ENCODE measurements at regions not wholly inside any gene's neighbourhood (a gene's known extent, or its start where the extent isn't known, plus 50 kb on each side); places are given as distances from the start of the nearest gene placed in this dataset.
"Not testable (repeated sequence)": the region's sequence is repeated elsewhere in the genome, so short reads cannot be mapped to it uniquely, and the experiment has no call there.

- no peaks in the 10 kb centered on the region for H4K20me1 ChIP-seq (ENCODE audit: insufficient read depth, low read length, poor library complexity, severe bottlenecking)
- H3K4me3 ChIP-seq (ENCODE audit: low read length, poor library complexity, severe bottlenecking): no peak overlapping the region
- H3K9me2 ChIP-seq (replicated peaks; ENCODE audit: low read depth, low read length): no peaks in the 10 kb centered on the region
- H3K27me3 ChIP-seq (ENCODE audit: insufficient read depth, low read length, poor library complexity, severe bottlenecking): no peaks in the 10 kb centered on the region
- no peaks in the 10 kb centered on the region for H3K79me2 ChIP-seq (ENCODE audit: insufficient read depth, low read length)
- no peaks in the 10 kb centered on the region for H3K9me3 ChIP-seq (ENCODE audit: insufficient read depth, low read depth, low read length)
- TF ChIP-seq EZH2phosphoT487 (IDR thresholded peaks at IDR 0.05; ENCODE audit: borderline replicate concordance) (no peak), CTCF (conservative IDR thresholded peaks at IDR 0.05; ENCODE audit: low read length) (no peak)
- H3K36me3 ChIP-seq (ENCODE audit: insufficient read depth, low read length): no peaks in the 10 kb centered on the region
- H3F3A ChIP-seq (ENCODE audit: low read depth): no peaks in the 10 kb centered on the region
- H3K4me2 ChIP-seq (ENCODE audit: low read depth, low read length, poor library complexity, severe bottlenecking): no peak overlapping the region
- no peak overlapping the region for H2AFZ ChIP-seq (ENCODE audit: low read length)
- no peak overlapping the region for H3K9ac ChIP-seq (ENCODE audit: low read depth, low read length, poor library complexity, severe bottlenecking)
- H3K4me1 ChIP-seq (ENCODE audit: insufficient read depth, low read length, poor library complexity, severe bottlenecking): no peaks in the 10 kb centered on the region
These were observed 854.5 kb upstream of the CRIM1 start for GRCh38 chr2:35501076-35501475.

DNA sequence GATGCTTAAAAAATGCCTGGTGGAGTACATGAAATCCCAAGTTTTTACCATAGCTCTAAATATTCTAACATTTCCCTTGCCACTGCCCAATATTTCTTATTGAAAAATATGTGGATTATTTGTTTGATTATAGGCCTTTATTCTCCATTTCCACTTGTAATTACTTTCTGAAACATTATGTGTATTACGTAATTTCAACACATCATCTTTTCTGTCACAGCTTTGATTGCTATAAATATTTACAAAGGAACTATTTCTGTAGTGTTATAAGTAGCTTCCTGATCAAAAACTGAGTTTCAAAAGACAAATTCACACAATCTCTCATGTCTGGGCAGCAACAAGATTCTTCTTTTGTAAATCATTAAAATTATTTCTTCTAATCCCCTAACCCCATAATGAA, 859.6 kb upstream of the CRIM1 start:
- TF ChIP-seq EZH2phosphoT487 (IDR thresholded peaks at IDR 0.05; ENCODE audit: borderline replicate concordance) (no peak), CTCF (conservative IDR thresholded peaks at IDR 0.05; ENCODE audit: low read length) (no peak)
- no peaks in the 10 kb centered on the region for H4K20me1 ChIP-seq (ENCODE audit: insufficient read depth, low read length, poor library complexity, severe bottlenecking)

GRCh38 chr2:35495182-35495581, 860.4 kb upstream of the CRIM1 start:
- no peak for TF ChIP-seq CTCF (conservative IDR thresholded peaks at IDR 0.05; ENCODE audit: low read length)
- no peak for TF ChIP-seq EZH2phosphoT487 (IDR thresholded peaks at IDR 0.05; ENCODE audit: borderline replicate concordance)
- Histone ChIP-seq H3K79me2 (ENCODE audit: insufficient read depth, low read length) (no peaks in the 10 kb centered on the region), H3K9ac (ENCODE audit: low read depth, low read length, poor library complexity, severe bottlenecking) (no peak overlapping the region), H3K27me3 (ENCODE audit: insufficient read depth, low read length, poor library complexity, severe bottlenecking) (no peaks in the 10 kb centered on the region), H3K36me3 (ENCODE audit: insufficient read depth, low read length) (no peaks in the 10 kb centered on the region), H3F3A (ENCODE audit: low read depth) (no peaks in the 10 kb centered on the region), H3K4me1 (ENCODE audit: insufficient read depth, low read length, poor library complexity, severe bottlenecking) (no peaks in the 10 kb centered on the region), H3K9me2 (replicated peaks; ENCODE audit: low read depth, low read length) (no peaks in the 10 kb centered on the region), H3K4me2 (ENCODE audit: low read depth, low read length, poor library complexity, severe bottlenecking) (no peak overlapping the region), H4K20me1 (ENCODE audit: insufficient read depth, low read length, poor library complexity, severe bottlenecking) (no peaks in the 10 kb centered on the region), H3K4me3 (ENCODE audit: low read length, poor library complexity, severe bottlenecking) (no peak overlapping the region), H3K9me3 (ENCODE audit: insufficient read depth, low read depth, low read length) (no peaks in the 10 kb centered on the region), H2AFZ (ENCODE audit: low read length) (no peak overlapping the region)

More for the DNA sequence above, 859.6 kb upstream of the CRIM1 start:
- Histone ChIP-seq H3K4me2 (ENCODE audit: low read depth, low read length, poor library complexity, severe bottlenecking) (no peak overlapping the region), H3K27me3 (ENCODE audit: insufficient read depth, low read length, poor library complexity, severe bottlenecking) (no peaks in the 10 kb centered on the region), H3K9me3 (ENCODE audit: insufficient read depth, low read depth, low read length) (no peaks in the 10 kb centered on the region), H3K36me3 (ENCODE audit: insufficient read depth, low read length) (no peaks in the 10 kb centered on the region), H3K9ac (ENCODE audit: low read depth, low read length, poor library complexity, severe bottlenecking) (no peak overlapping the region), H3K4me1 (ENCODE audit: insufficient read depth, low read length, poor library complexity, severe bottlenecking) (no peaks in the 10 kb centered on the region), H3K79me2 (ENCODE audit: insufficient read depth, low read length) (no peaks in the 10 kb centered on the region), H3F3A (ENCODE audit: low read depth) (no peaks in the 10 kb centered on the region), H3K4me3 (ENCODE audit: low read length, poor library complexity, severe bottlenecking) (no peak overlapping the region), H3K9me2 (replicated peaks; ENCODE audit: low read depth, low read length) (no peaks in the 10 kb centered on the region), H2AFZ (ENCODE audit: low read length) (no peak overlapping the region)

DNA sequence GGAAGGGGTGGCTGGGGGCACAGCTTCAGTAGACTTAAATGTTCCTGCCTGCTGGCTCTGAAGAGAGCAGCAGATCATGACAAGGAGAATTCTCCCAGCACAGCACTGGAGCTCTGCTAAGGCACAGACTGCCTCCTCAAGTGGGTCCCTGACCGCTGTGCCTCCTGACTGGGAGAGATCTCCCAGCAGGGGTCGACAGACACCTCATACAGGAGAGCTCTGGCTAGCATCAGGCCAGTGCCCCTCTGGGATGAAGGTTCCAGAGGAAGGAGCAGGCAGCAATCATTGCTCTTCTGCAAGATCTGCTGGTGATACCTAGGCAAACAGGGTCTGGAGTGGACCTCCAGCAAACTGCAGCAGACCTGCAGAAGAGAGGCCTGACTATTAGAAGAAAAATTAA, 877.5 kb upstream of the CRIM1 start:
- not testable (repeated sequence) for H3K9me3 ChIP-seq (ENCODE audit: insufficient read depth, low read depth, low read length); H3K27me3 ChIP-seq (ENCODE audit: insufficient read depth, low read length, poor library complexity, severe bottlenecking); H3K4me2 ChIP-seq (ENCODE audit: low read depth, low read length, poor library complexity, severe bottlenecking); H3F3A ChIP-seq (ENCODE audit: low read depth); H3K9ac ChIP-seq (ENCODE audit: low read depth, low read length, poor library complexity, severe bottlenecking); H3K4me1 ChIP-seq (ENCODE audit: insufficient read depth, low read length, poor library complexity, severe bottlenecking); H2AFZ ChIP-seq (ENCODE audit: low read length); H3K79me2 ChIP-seq (ENCODE audit: insufficient read depth, low read length); H3K4me3 ChIP-seq (ENCODE audit: low read length, poor library complexity, severe bottlenecking); H3K9me2 ChIP-seq (replicated peaks; ENCODE audit: low read depth, low read length); H4K20me1 ChIP-seq (ENCODE audit: insufficient read depth, low read length, poor library complexity, severe bottlenecking); H3K36me3 ChIP-seq (ENCODE audit: insufficient read depth, low read length)
